CD14-positive monocyte (primary cell): ENCODE measurements at regions not wholly inside any gene's neighbourhood (a gene's known extent, or its start where the extent isn't known, plus 50 kb on each side); places are given as distances from the start of the nearest gene placed in this dataset.

Experiments
- DNase-seq, 3 donors: peaks; one replicate each; pipeline ENCODE4 v3.0.0-alpha.2; 2011 to 2022
- H2AFZ ChIP-seq: 2 replicates; pipeline ENCODE4 v1.6.0; 2012; ENCODE audit warnings: mild to moderate bottlenecking, low read depth, low read length, inconsistent platforms; ENCODE audit not compliant: insufficient read depth, poor library complexity, severe bottlenecking
- H3K27ac ChIP-seq, 2 donors: 1 replicate in 1 of 2; 2 replicates in 1 of 2; pipeline ENCODE4 v1.5.1; 2012 to 2013; ENCODE audit warnings: low read length in 2 of 2, control low read depth in 1 of 2, inconsistent platforms in 1 of 2, low read depth in 1 of 2, mild to moderate bottlenecking in 1 of 2
- H3K27me3 ChIP-seq, 2 donors: one replicate each; pipeline versions ENCODE4 v1.6.0 to v1.6.1; 2011 to 2013; ENCODE audit warnings: low read length in 2 of 2; ENCODE audit not compliant: control insufficient read depth in 2 of 2, insufficient read depth in 2 of 2
- H3K36me3 ChIP-seq, 2 donors: replicated peaks in 1 of 2; 1 replicate in 1 of 2; 2 replicates in 1 of 2; pipeline versions ENCODE4 v1.5.1 to v1.6.1; 2012 to 2013; ENCODE audit warnings: low read length in 2 of 2, control low read depth in 1 of 2, inconsistent platforms in 1 of 2, mild to moderate bottlenecking in 1 of 2; ENCODE audit not compliant: insufficient read depth in 2 of 2, control insufficient read depth in 1 of 2
- H3K4me1 ChIP-seq, 2 donors: 1 replicate in 1 of 2; 2 replicates in 1 of 2; pipeline versions ENCODE4 v1.5.1 to v1.6.1; 2012 to 2013; ENCODE audit warnings: low read length in 2 of 2, control low read depth in 1 of 2, inconsistent platforms in 1 of 2, mild to moderate bottlenecking in 1 of 2, moderate library complexity in 1 of 2; ENCODE audit not compliant: insufficient read depth in 2 of 2, control insufficient read depth in 1 of 2
- H3K4me2 ChIP-seq: replicated peaks from 2 replicates; pipeline ENCODE3; 2012; ENCODE audit warnings: low read length, moderate library complexity, mild to moderate bottlenecking; ENCODE audit not compliant: poor library complexity, severe bottlenecking; ENCODE audit errors: extremely low read depth
- H3K4me3 ChIP-seq, 3 experiments: fragments of 200-600 bp in 1 of 3; sonication (generic) in 1 of 3; replicated peaks in 1 of 3; 1 replicate in 2 of 3; 2 replicates in 1 of 3; pipeline ENCODE4 v1.5.1; 2011 to 2013; ENCODE audit warnings: low read length in 3 of 3, mild to moderate bottlenecking in 3 of 3, control low read depth in 2 of 3, low read depth in 2 of 3, inconsistent platforms in 1 of 3, moderate library complexity in 1 of 3
- H3K79me2 ChIP-seq: 2 replicates; pipeline ENCODE4 v1.6.0; 2012; ENCODE audit warnings: mild to moderate bottlenecking, control low read depth, inconsistent platforms, low read length, moderate library complexity; ENCODE audit not compliant: insufficient read depth
- H3K9ac ChIP-seq: 2 replicates; pipeline ENCODE4 v1.6.0; 2017; ENCODE audit warnings: low read length, mild to moderate bottlenecking; ENCODE audit not compliant: insufficient read depth, poor library complexity, severe bottlenecking
- H3K9me3 ChIP-seq, 2 donors: replicated peaks in 1 of 2; 1 replicate in 1 of 2; 2 replicates in 1 of 2; pipeline versions ENCODE4 v1.5.1 to v1.6.1; 2012 to 2013; ENCODE audit warnings: low read length in 2 of 2, control low read depth in 1 of 2; ENCODE audit not compliant: control insufficient read depth in 1 of 2, insufficient read depth in 1 of 2
- H4K20me1 ChIP-seq: 2 replicates; pipeline ENCODE4 v1.6.0; 2012; ENCODE audit warnings: mild to moderate bottlenecking, low read length, control low read depth, moderate library complexity; ENCODE audit not compliant: insufficient read depth
- H3K27ac Mint-ChIP-seq, 7 donors: one replicate each; pipeline ENCODE4 v1.8.0; 2020; ENCODE audit warnings: mild to moderate bottlenecking in 7 of 7, mixed read lengths in 7 of 7, moderate library complexity in 6 of 7, inconsistent platforms in 2 of 7
- H3K27me3 Mint-ChIP-seq, 3 donors: one replicate each; pipeline ENCODE4 v1.8.0; 2021 to 2022; ENCODE audit warnings: low read depth in 3 of 3, mild to moderate bottlenecking in 3 of 3, mixed read lengths in 3 of 3, moderate library complexity in 3 of 3, inconsistent platforms in 1 of 3
- H3K36me3 Mint-ChIP-seq, 2 donors: one replicate each; pipeline ENCODE4 v1.8.0; 2020; ENCODE audit warnings: mixed read lengths in 2 of 2, inconsistent platforms in 1 of 2, mild to moderate bottlenecking in 1 of 2
- H3K4me1 Mint-ChIP-seq: one replicate; pipeline ENCODE4 v1.8.0; 2020; ENCODE audit warnings: mild to moderate bottlenecking, mixed read lengths
- H3K4me3 Mint-ChIP-seq, 2 donors: one replicate each; pipeline ENCODE4 v1.8.0; 2020; ENCODE audit warnings: mild to moderate bottlenecking in 2 of 2, mixed read lengths in 2 of 2, moderate library complexity in 1 of 2
- H3K9me3 Mint-ChIP-seq, 7 donors: one replicate each; pipeline ENCODE4 v1.8.0; 2020 to 2022; ENCODE audit warnings: mixed read lengths in 7 of 7, mild to moderate bottlenecking in 6 of 7, moderate library complexity in 6 of 7, inconsistent platforms in 2 of 7
- WGBS: methylation state at CpG from one replicate; pipeline ENCODE4 v1.1.5; 2013; ENCODE audit warnings: missing lambda C conversion rate; ENCODE audit not compliant: insufficient coverage; 5-methylcytosine and 5-hydroxymethylcytosine counted together
- intact Hi-C, 2 donors: fragments of 100-400 bp; cut with micrococcal nuclease; formaldehyde crosslinking; loops; one replicate each; pipeline versions ENCODE4 v1.15.0 to v1.15.1; 2023
- TF ChIP-seq, protein P1 (sequence below): fragments of 200-600 bp; IDR thresholded peaks from one replicate; pipeline ENCODE4 v1.8.0; 2022; ENCODE audit warnings: antibody characterized with exemption, mild to moderate bottlenecking

DNA sequence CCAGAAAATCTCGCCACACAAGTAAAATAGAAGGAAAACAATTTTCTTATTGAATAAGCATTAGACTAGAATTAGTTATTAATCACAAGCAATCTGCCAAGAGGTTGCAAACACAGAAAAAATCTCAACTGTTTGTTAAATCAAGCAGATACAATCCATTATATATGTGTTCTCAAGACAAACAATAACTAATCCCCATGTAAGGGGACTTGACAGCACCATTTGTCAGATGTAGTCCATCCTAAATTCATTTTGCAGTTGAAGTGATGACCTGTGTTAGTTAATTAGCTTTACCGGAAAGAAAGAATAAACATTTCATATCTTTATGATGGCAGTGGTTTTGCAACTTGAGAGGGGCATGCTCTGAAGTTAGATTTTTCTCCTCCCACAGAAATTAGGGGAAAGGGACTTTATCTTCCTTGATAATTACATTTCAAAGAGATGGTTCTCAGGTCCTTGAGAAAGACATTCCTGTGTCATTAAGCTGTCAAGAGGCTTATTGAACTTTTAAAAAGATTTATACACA is 1588.0 kb downstream of the GRIK2 start:
- H3K79me2 ChIP-seq, result no peaks in the 10 kb centered on the region
- H3K9ac ChIP-seq, result no peak overlapping the region
- peaks cover 0 to 3% (median 0%) of the 10 kb centered on the region in 7 donors for H3K9me3 Mint-ChIP-seq
- no peaks in the 10 kb centered on the region for H3K27me3 ChIP-seq
- H3K36me3 ChIP-seq, result no peaks in the 10 kb centered on the region
- H4K20me1 ChIP-seq, result no peaks in the 10 kb centered on the region
- no peaks in the 10 kb centered on the region for H3K36me3 Mint-ChIP-seq
- intact Hi-C loops, result no loop called here
- no peaks in the 10 kb centered on the region for H3K4me1 Mint-ChIP-seq
- DNase-seq, result no peak
- WGBS, result no CpG with 5 or more reads among the region's 2 CpGs
- H3K27ac Mint-ChIP-seq, result no peak overlapping the region
- H3K9me3 ChIP-seq, result no peaks in the 10 kb centered on the region
- no peak overlapping the region for H3K4me2 ChIP-seq
- no peak overlapping the region for H3K27ac ChIP-seq
- TF ChIP-seq, protein P1, sequence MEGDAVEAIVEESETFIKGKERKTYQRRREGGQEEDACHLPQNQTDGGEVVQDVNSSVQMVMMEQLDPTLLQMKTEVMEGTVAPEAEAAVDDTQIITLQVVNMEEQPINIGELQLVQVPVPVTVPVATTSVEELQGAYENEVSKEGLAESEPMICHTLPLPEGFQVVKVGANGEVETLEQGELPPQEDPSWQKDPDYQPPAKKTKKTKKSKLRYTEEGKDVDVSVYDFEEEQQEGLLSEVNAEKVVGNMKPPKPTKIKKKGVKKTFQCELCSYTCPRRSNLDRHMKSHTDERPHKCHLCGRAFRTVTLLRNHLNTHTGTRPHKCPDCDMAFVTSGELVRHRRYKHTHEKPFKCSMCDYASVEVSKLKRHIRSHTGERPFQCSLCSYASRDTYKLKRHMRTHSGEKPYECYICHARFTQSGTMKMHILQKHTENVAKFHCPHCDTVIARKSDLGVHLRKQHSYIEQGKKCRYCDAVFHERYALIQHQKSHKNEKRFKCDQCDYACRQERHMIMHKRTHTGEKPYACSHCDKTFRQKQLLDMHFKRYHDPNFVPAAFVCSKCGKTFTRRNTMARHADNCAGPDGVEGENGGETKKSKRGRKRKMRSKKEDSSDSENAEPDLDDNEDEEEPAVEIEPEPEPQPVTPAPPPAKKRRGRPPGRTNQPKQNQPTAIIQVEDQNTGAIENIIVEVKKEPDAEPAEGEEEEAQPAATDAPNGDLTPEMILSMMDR, result no peak
- no peak overlapping the region for H3K4me3 ChIP-seq
- no peak overlapping the region for H3K4me3 Mint-ChIP-seq
- H3K27me3 Mint-ChIP-seq, result peaks cover 0 to 2% (median 0%) of the 10 kb centered on the region in 3 donors
- no peaks in the 10 kb centered on the region for H3K4me1 ChIP-seq
- H2AFZ ChIP-seq, result no peak overlapping the region

- H3K9ac ChIP-seq, result no peak overlapping the region
- H3K27me3 ChIP-seq, result no peaks in the 10 kb centered on the region
- no peaks in the 10 kb centered on the region for H3K4me1 ChIP-seq
- no peak for DNase-seq
- Mint-ChIP-seq H3K9me3 (peaks cover 0 to 3% (median 0%) of the 10 kb centered on the region in 7 donors), H3K4me3 (no peak overlapping the region), H3K36me3 (no peaks in the 10 kb centered on the region), H3K4me1 (no peaks in the 10 kb centered on the region), H3K27me3 (peaks cover 0 to 2% (median 0%) of the 10 kb centered on the region in 3 donors), H3K27ac (no peak overlapping the region)
- 100% methylated on average over 1 of the region's 1 CpG for whole genome bisulfite sequencing
- no peak overlapping the region for H3K4me2 ChIP-seq
- no peaks in the 10 kb centered on the region for H3K9me3 ChIP-seq
- no peak overlapping the region for H2AFZ ChIP-seq
- TF ChIP-seq, protein P1, result no peak
- H3K27ac ChIP-seq, result no peak overlapping the region
- no peaks in the 10 kb centered on the region for H3K36me3 ChIP-seq
- no peaks in the 10 kb centered on the region for H3K79me2 ChIP-seq
- intact Hi-C loops, result no loop called here
- H4K20me1 ChIP-seq, result no peaks in the 10 kb centered on the region
- no peak overlapping the region for H3K4me3 ChIP-seq
Measured at GRCh38 chr6:102980951-102981350, 1587.4 kb downstream of the GRIK2 start.
